SW 1271 (cell line): ENCODE measurements at regions not wholly inside any gene's neighbourhood (a gene's known extent, or its start where the extent isn't known, plus 50 kb on each side); places are given as distances from the start of the nearest gene placed in this dataset.

Source experiments
- DNase-seq, 2 experiments: peaks; one replicate each; lab custom pipeline; 2025; lab: John Stamatoyannopoulos, UW

GRCh38 chr12:126193190-126193589 is 1128.0 kb downstream of the AACS start:
- no peak for DNase-seq

GRCh38 chr12:126196263-126196662 is 1131.0 kb downstream of the AACS start:
- no peak for DNase-seq

- DNase-seq, result no peak
Measured at GRCh38 chr12:126198516-126198915, 1133.3 kb downstream of the AACS start.

GRCh38 chr12:126198966-126199692 is 1133.9 kb downstream of the AACS start:
- no peak for DNase-seq

- no peak for DNase-seq
Measured at GRCh38 chr12:126201981-126202537, 1136.8 kb downstream of the AACS start.

GRCh38 chr12:126204326-126204725 is 1139.1 kb downstream of the AACS start:
- DNase-seq, result no peak

- DNase-seq, result no peak
Measured at GRCh38 chr12:126210026-126210425, 1144.8 kb downstream of the AACS start.

GRCh38 chr12:126210448-126210847 is 1145.2 kb downstream of the AACS start:
- no peak for DNase-seq

GRCh38 chr12:126212824-126213223 is 1147.6 kb downstream of the AACS start:
- DNase-seq, result no peak

GRCh38 chr12:126218697-126219096 is 1153.5 kb downstream of the AACS start:
- no peak for DNase-seq

GRCh38 chr12:126219139-126219538 is 1153.9 kb downstream of the AACS start:
- DNase-seq, result no peak

- DNase-seq, result no peak
Measured at GRCh38 chr12:126219654-126220279, 1154.5 kb downstream of the AACS start.

- no peak for DNase-seq
Measured at GRCh38 chr12:126224032-126224431, 1158.8 kb downstream of the AACS start.

- no peak for DNase-seq
Measured at GRCh38 chr12:126228936-126229335, 1163.7 kb downstream of the AACS start.

GRCh38 chr12:126232711-126233110 is 1167.5 kb downstream of the AACS start:
- no peak for DNase-seq

GRCh38 chr12:126233625-126234024 is 1168.4 kb downstream of the AACS start:
- DNase-seq, result no peak

- no peak for DNase-seq
Measured at GRCh38 chr12:126243814-126244440, 1178.7 kb downstream of the AACS start.

- DNase-seq, result no peak
Measured at GRCh38 chr12:126247936-126248335, 1182.7 kb downstream of the AACS start.

GRCh38 chr12:126248871-126249403 is 1183.7 kb downstream of the AACS start:
- no peak for DNase-seq

- DNase-seq, result no peak
Measured at GRCh38 chr12:126258190-126258589, 1193.0 kb downstream of the AACS start.

GRCh38 chr12:126262829-126263228 is 1197.6 kb downstream of the AACS start:
- DNase-seq, result no peak

- no peak for DNase-seq
Measured at GRCh38 chr12:126268222-126268621, 1203.0 kb downstream of the AACS start.

GRCh38 chr12:126271159-126271558 is 1205.9 kb downstream of the AACS start:
- DNase-seq, result no peak
